Fibroblast of lung (primary cell): ENCODE measurements at regions not wholly inside any gene's neighbourhood (a gene's known extent, or its start where the extent isn't known, plus 50 kb on each side); places are given as distances from the start of the nearest gene placed in this dataset.
A peak's percentile ranks its signal among the peaks of the same experiment; 100 is the strongest.

Experiments used
- DNase-seq, 2 donors: peaks; one replicate each; pipeline versions ENCODE4 v3.0.0 to v3.0.0-alpha.2; 2010; ENCODE audit warnings: low read depth in 2 of 2
- H2AFZ ChIP-seq: 2 replicates; pipeline ENCODE4 v1.5.1; 2012; ENCODE audit warnings: low read length, control low read depth, inconsistent platforms
- H3K27ac ChIP-seq: 2 replicates; pipeline ENCODE4 v1.5.1; 2011; ENCODE audit warnings: low read length, control low read depth; ENCODE audit not compliant: insufficient read depth
- H3K27me3 ChIP-seq: 2 replicates; pipeline ENCODE4 v1.5.1; 2011; ENCODE audit warnings: mild to moderate bottlenecking, low read length; ENCODE audit not compliant: control insufficient read depth, insufficient read depth
- H3K36me3 ChIP-seq: 2 replicates; pipeline ENCODE4 v1.5.1; 2011; ENCODE audit warnings: low read length; ENCODE audit not compliant: control insufficient read depth, insufficient read depth
- H3K4me1 ChIP-seq: 2 replicates; pipeline ENCODE4 v1.5.1; 2011; ENCODE audit warnings: low read length; ENCODE audit not compliant: control insufficient read depth, insufficient read depth; ENCODE audit errors: extremely low read depth
- H3K4me2 ChIP-seq: 2 replicates; pipeline ENCODE4 v1.5.1; 2011; ENCODE audit warnings: low read length, control low read depth; ENCODE audit not compliant: insufficient read depth; ENCODE audit errors: extremely low read depth
- H3K4me3 ChIP-seq, 4 experiments: fragments of 200-600 bp in 1 of 4; sonication (generic) in 1 of 4; replicated peaks in 1 of 4; 2 replicates each; pipeline ENCODE4 v1.5.1; 2011 to 2016; ENCODE audit warnings: low read length in 4 of 4, low read depth in 3 of 4, mild to moderate bottlenecking in 3 of 4, control low read depth in 2 of 4, inconsistent platforms in 1 of 4, mixed read lengths in 1 of 4; ENCODE audit not compliant: insufficient read depth in 1 of 4; ENCODE audit errors: control extremely low read depth in 1 of 4
- H3K79me2 ChIP-seq: 2 replicates; pipeline ENCODE4 v1.5.1; 2012; ENCODE audit warnings: mild to moderate bottlenecking, low read length, inconsistent platforms; ENCODE audit not compliant: control insufficient read depth, insufficient read depth
- H3K9ac ChIP-seq: 2 replicates; pipeline ENCODE4 v1.5.1; 2011; ENCODE audit warnings: mild to moderate bottlenecking, low read length, control low read depth; ENCODE audit not compliant: insufficient read depth
- H3K9me3 ChIP-seq: 2 replicates; pipeline ENCODE4 v1.5.1; 2012; ENCODE audit warnings: low read depth, low read length; ENCODE audit not compliant: control insufficient read depth, insufficient read depth
- H4K20me1 ChIP-seq: 2 replicates; pipeline ENCODE4 v1.5.1; 2011; ENCODE audit warnings: low read length; ENCODE audit not compliant: control insufficient read depth, insufficient read depth; ENCODE audit errors: extremely low read depth
- EZH2 ChIP-seq: IDR thresholded peaks from 2 replicates; pipeline ENCODE4 v1.5.1; 2012; ENCODE audit warnings: low read length, control low read depth, mild to moderate bottlenecking; ENCODE audit errors: missing control alignments
- TF ChIP-seq, protein P1 (sequence below), 2 donors: IDR thresholded peaks in 1 of 2; conservative IDR thresholded peaks in 1 of 2; 1 replicate in 1 of 2; 2 replicates in 1 of 2; pipeline ENCODE4 v1.5.1; 2011 to 2012; ENCODE audit warnings: low read length in 2 of 2, control low read depth in 1 of 2, inconsistent platforms in 1 of 2, low read depth in 1 of 2, mild to moderate bottlenecking in 1 of 2

DNA sequence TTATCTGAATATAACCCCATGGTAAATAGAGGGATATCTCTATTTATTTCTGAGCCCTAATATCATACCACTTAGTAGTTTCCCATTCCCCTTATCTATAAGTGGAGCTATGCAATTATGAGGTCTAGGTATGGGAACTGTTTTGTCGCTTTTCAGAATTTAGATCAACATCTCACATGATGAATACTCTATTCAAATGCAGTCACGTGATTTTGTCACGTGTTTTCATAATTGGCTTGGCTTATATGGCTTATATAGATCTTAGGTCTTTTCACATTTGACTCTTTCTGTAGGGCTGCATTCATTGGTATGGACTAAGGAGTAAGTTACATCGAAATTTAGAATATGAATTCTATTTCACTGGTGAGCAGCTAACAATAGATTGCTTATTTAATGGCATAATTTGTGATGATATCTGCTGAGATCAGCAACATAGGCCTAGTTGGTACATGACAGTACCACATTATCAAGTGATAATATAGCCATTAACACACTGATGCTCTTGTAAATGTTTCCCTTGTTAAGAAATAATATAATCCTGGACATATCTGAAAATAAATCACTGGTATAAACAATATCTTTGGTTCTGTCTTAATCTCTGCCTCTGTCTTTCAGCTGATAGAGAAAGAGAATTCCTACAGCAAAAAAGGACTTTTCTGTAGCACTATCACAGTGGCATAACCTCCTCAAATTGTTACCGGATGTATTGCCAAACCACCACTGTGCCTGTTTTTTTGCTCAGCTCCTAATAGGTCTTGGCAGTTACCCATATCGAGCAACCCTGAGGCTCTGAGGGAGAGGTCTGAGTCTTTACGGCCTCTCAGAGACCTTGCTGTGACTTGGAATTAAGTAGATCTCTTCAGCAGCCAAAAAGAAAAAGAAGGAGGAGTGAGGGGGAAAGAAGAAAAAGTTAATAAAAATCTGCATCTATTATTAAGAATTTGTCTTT lies 357.1 kb downstream of the ZPLD1 start:
- TF ChIP-seq EZH2: no peak
- TF ChIP-seq, protein P1, sequence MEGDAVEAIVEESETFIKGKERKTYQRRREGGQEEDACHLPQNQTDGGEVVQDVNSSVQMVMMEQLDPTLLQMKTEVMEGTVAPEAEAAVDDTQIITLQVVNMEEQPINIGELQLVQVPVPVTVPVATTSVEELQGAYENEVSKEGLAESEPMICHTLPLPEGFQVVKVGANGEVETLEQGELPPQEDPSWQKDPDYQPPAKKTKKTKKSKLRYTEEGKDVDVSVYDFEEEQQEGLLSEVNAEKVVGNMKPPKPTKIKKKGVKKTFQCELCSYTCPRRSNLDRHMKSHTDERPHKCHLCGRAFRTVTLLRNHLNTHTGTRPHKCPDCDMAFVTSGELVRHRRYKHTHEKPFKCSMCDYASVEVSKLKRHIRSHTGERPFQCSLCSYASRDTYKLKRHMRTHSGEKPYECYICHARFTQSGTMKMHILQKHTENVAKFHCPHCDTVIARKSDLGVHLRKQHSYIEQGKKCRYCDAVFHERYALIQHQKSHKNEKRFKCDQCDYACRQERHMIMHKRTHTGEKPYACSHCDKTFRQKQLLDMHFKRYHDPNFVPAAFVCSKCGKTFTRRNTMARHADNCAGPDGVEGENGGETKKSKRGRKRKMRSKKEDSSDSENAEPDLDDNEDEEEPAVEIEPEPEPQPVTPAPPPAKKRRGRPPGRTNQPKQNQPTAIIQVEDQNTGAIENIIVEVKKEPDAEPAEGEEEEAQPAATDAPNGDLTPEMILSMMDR (conservative IDR thresholded peaks at IDR 0.05 in 1 of 2, IDR thresholded peaks at IDR 0.05 in 1 of 2; ENCODE audit: low read depth in 1 of 2, low read length in 2 of 2): no peak
- no peaks in the 10 kb centered on the region for H3K36me3 ChIP-seq
- H4K20me1 ChIP-seq: no peaks in the 10 kb centered on the region
- H3K4me2 ChIP-seq: no peak overlapping the region
- H3K79me2 ChIP-seq: no peaks in the 10 kb centered on the region
- no peak overlapping the region for H3K4me3 ChIP-seq
- peak; percentile 18 to 50 for DNase-seq
- no peak overlapping the region for H3K27ac ChIP-seq
- H3K4me1 ChIP-seq: no peaks in the 10 kb centered on the region
- no peaks in the 10 kb centered on the region for H3K27me3 ChIP-seq
- no peaks in the 10 kb centered on the region for H3K9me3 ChIP-seq
- no peak overlapping the region for H3K9ac ChIP-seq
- H2AFZ ChIP-seq: no peak overlapping the region

DNA sequence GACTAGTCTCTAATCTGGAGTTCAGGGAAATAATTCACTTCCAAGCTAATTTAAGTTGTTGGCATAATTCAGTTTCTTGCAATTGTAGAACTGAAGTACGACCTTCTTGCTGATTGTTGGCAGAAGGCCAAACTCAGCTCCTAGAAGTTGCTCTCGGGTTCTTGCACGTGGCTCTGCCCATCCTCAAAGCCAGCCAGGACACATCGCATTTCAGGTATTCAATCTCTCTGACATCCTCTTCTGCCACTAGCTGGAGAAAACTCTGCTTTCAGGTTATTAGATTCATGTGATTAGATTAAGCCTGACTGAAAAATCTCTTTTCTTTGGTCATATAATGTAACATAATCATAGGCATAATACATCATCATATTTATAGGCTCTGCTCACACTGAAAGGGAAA lies 362.0 kb downstream of the ZPLD1 start:
- no peaks in the 10 kb centered on the region for H3K36me3 ChIP-seq
- no peak overlapping the region for H3K9ac ChIP-seq
- no peak overlapping the region for H3K4me2 ChIP-seq
- no peaks in the 10 kb centered on the region for H3K27me3 ChIP-seq
- peak; percentile 2 to 4 for DNase-seq
- H3K79me2 ChIP-seq: no peaks in the 10 kb centered on the region
- H2AFZ ChIP-seq: no peak overlapping the region
- H3K9me3 ChIP-seq: no peaks in the 10 kb centered on the region
- TF ChIP-seq, protein P1 (conservative IDR thresholded peaks at IDR 0.05 in 1 of 2, IDR thresholded peaks at IDR 0.05 in 1 of 2; ENCODE audit: low read depth in 1 of 2, low read length in 2 of 2): no peak
- TF ChIP-seq EZH2: no peak
- H3K4me3 ChIP-seq: no peak overlapping the region
- H4K20me1 ChIP-seq: no peaks in the 10 kb centered on the region
- H3K27ac ChIP-seq: no peak overlapping the region
- H3K4me1 ChIP-seq: no peaks in the 10 kb centered on the region

DNA sequence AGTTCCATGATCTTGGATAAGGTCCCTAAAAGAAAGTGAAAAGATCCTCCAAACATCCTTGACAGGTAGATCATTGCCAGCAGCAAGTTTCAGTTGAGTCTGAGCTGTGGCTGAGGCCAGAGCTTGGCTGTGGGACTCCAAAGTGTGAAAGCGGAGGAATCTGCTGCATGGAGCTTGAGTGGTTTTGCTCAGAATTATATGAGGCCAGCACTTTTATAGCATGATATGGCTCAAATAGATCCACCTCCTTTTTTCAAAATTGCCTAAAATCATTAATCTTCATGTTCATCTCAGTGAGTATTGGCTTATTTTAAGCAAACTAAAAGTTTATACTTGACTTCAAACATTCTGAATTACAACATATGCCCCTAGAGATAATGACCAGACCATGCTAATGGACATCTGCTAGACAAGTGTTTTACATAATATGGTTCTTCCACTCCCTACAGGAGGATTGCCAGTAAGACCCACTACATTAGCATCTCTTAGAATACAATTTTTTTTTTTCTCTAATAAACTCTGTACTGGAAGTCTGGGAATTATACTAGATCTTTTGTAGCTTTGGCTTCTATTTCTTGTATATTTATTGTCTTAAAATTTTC lies 368.1 kb downstream of the ZPLD1 start:
- no peak overlapping the region for H3K4me2 ChIP-seq
- no peaks in the 10 kb centered on the region for H3K27me3 ChIP-seq
- H3K4me1 ChIP-seq: no peaks in the 10 kb centered on the region

More for the DNA sequence above, 368.1 kb downstream of the ZPLD1 start:
- no peaks in the 10 kb centered on the region for H3K79me2 ChIP-seq
- H3K4me3 ChIP-seq: no peak overlapping the region
- H3K27ac ChIP-seq: no peak overlapping the region
- no peak for DNase-seq
- H3K36me3 ChIP-seq: no peaks in the 10 kb centered on the region
- H3K9me3 ChIP-seq: no peaks in the 10 kb centered on the region
- no peak overlapping the region for H3K9ac ChIP-seq
- TF ChIP-seq EZH2: no peak
- TF ChIP-seq, protein P1 (conservative IDR thresholded peaks at IDR 0.05 in 1 of 2, IDR thresholded peaks at IDR 0.05 in 1 of 2; ENCODE audit: low read depth in 1 of 2, low read length in 2 of 2): no peak
- no peak overlapping the region for H2AFZ ChIP-seq
- no peaks in the 10 kb centered on the region for H4K20me1 ChIP-seq
